NCI-H2107 treated with DMSO at 0.1 percent for 48 hours (cell line): ENCODE measurements at regions not wholly inside any gene's neighbourhood (a gene's known extent, or its start where the extent isn't known, plus 50 kb on each side); places are given as distances from the start of the nearest gene placed in this dataset.

ENCODE experiments used
- DNase-seq: peaks from one replicate; lab custom pipeline; 2025; ENCODE audit not compliant: unreplicated experiment; lab: John Stamatoyannopoulos, UW

DNA sequence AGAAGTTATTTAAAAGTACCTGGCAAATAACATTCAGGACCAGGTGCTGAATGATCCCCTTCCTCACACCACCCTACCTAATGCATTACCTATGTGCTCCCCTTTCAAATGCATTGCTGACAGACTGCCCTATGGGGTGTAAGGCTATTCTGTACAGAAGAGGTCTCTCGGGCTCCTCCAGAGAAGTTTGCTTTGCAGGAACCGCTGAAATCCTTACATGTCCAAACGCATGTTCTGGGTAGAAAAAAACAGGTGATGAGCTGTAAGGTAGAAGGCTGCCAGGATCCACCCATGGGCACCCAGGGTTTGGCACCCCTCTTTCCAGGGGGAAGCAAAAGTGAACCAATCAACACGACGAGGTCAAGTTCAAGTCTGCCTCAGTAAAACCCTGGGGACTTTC lies 58.3 kb upstream of the TARBP1 start:
- DNase-seq = no peak

DNA sequence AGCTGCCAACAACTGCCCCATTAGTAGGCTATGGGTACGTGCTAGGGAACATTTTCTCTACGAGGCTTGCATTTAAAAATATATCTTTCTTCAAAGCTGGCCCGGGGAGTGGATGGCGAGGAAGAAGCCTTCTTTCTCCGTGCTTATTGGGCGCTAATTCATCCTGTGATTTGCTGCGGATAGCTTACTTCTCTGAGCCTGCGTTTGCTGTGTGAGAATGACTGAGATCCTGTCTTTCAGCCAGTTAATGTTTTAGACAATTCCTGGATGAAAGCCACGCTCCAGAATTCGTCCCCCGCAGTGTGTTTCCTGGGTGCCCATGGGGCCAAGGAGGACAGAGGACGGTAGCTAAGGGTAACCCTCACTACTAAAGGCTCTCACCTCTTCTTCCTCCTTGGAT lies 57.8 kb upstream of the TARBP1 start:
- no peak for DNase-seq

DNA sequence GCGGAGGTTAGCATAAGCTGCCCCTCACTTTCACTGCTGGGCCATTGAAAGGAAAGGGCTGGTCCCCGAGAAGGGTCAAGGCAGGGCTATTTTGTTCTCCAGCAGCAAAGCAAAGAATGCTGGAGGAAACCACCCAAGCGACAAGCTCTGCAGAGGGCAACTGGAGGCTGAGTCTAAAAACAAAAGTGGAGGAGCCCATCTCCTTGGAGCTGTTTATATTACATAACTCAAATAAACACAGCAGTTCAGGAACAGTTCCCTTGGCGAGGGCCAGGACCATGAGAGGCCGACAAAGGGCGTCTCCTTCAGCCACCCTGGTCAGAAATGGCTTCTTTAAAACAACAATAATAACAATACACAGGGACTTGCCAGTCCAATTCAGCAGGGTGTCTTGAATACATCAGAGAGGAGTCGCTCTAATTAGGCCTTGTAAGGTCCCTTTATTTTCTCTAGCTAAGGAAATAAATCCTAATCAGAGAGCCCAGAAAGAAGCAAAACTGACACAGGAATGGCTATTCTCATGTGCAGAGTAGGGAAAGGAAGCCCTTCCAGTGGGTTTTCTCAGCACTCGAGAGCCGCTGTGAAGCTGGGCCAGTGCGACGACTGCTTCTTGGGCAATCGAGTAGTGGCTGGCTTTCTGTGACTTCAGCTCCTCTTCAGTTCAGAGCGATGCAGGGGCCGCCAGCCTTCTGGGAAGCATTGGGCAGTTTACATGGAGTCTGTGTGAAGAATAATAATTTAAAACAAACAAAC lies 57.0 kb upstream of the TARBP1 start:
- no peak for DNase-seq

DNA sequence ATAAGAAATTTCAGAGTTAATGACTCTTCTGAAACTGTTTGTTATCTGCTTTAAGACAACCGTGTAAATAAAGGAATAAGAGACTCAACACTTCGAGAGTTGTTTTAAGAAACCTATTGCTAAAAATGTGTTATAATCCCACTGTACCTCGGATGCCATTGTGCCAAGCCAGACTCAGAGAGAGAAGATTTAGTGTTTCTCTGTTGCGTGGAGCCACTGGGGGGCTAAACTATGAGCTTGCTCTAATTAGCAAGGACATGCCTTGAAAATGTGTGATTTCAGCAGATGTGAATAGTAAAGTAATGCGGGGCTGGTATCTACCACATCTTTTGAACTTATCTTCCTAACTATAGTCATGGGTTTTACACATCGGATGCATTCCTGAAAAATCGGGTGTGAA lies 56.2 kb upstream of the TARBP1 start:
- no peak for DNase-seq

DNA sequence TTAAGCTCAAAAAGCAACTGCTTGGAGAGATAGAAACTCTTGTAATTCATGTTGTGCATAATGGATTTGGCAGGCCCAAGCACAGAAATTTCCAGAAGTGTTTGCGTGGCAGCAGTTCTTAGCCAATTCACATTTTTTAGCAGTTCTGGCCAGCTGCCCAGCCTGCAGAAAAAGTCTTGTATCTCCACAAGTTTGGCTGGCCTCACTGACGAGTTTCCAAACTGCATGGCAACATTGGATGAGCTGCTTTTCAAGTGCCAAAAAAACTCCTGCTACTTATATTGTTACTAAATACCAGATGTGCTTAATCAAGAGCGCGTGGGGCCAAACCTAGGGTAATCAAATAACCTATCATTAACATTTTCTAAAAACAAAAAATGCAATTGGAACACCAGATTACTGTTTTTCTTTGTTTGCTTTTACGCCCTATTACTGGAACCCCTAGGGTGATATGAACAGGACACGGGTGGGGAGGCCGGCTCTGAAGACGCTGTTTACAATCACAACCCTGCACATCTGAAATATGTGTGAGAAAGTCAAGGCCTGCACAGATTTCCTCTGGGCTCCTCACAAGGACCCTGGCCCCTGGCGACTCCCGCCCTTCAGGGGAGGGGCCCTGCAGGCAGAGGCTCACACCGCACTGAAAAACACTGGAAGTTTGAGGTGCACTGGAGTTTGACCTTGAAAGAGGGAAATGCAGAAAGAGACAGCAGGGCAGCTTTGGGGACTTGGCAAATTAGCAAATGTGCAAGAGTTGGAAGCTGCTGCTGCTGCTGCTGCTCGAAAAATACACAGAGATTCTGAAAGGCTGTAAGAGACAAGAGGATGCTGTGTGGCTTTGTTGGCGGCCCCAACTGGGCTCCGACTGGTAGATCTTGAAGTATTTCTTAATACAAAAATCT lies 55.2 kb upstream of the TARBP1 start:
- DNase-seq = peak; percentile 41

DNA sequence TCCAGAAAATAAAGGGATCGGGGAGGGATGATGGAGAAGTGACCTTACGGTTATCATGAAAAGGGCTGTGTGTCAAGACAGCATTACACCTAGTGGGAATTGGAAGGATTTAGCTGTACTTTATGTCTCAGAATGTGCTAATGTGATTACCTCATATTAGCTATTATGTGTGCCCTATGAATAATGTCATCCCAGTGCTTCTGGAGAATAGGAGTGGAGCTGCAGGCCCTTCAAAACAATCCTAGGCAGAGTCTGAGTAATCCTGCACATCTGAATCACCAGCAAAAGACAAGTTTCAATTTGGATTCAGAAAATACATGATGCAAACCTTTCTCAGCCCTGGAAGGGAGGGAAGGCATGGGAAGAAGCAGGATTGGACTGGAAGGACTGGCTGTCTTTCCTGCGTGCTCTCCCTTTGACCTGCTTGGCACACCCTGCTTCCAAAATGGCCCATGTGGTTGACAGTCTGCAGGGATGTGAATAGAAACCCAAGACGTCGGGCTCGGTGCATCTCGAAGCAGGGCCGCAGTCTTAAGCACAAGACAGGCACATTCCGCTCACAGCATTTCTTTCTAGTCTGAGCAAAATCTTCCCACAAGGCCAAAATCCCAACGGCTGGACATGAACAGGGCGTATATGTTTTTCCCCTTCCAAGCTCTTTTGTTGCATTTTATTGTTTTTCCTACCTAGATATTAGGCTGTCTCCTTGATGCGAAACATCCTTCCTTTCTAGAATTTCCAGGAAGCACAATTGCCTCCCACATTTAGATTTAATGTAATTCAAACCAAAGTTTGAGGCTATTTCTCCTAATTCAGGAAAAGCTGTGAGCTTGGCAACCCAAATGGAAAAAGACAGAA lies 54.3 kb upstream of the TARBP1 start:
- no peak for DNase-seq

DNA sequence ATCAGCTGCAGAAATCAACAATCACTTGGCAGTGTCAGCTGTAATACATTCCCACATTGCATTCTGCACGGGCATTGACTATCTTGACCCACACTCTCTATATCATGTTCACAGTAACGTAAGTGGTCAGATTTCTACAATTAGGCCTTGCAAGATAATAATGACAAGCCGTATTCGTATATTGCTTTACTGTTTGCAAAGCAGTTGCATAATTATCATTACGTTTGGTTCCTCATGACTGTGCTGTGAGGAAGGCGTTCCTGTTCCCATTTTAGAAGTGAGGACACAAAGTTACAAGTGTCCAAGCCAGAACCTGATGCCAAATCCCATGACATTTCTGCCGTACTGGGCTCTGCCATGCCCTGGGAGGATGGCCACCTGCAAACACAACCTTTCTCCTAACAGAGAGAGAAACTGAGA lies 53.5 kb upstream of the TARBP1 start:
- no peak for DNase-seq

DNA sequence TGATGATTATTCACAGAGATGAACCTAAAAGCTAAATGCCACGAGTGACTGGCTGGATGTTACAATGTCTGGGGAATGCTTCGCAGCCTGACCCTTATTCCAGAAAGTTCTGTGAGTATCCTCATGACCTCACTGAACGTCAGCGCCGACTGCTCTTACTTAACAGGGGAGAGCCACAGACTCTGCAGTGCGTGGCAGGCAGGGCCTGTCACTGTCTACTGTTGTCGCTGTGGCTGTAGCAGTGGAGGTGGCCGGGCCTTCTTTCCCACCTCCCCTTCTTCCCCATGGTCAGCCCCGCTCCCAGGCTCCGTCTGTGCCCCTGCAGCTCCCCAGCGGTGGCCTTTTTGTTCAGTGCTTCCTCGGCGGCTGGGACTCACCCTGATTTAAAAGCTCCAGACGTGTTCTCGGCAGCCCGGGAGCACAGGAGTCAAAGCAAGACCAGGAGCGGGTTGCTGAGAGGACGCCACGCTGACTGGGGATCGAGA lies 52.2 kb upstream of the TARBP1 start:
- DNase-seq = no peak

DNA sequence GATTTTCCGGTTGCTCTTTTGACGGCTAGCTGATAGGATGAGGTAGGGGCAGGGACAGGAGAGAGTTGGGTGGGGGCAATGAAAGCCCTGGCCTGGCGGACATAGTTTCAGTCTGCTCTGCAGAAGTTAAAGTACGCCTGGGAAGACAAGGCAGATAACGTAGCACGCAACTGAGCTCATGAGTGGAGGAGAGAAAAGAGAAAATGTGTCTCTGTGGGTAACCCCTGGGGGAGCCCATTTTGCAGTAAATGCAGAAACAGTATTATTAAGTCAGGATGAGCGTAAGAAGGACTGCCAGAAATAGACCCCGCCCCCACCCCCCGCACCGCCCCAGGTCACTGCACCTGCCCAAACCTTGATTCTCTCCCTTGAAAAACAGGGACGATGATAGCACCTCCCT lies 51.7 kb upstream of the TARBP1 start:
- no peak for DNase-seq

DNA sequence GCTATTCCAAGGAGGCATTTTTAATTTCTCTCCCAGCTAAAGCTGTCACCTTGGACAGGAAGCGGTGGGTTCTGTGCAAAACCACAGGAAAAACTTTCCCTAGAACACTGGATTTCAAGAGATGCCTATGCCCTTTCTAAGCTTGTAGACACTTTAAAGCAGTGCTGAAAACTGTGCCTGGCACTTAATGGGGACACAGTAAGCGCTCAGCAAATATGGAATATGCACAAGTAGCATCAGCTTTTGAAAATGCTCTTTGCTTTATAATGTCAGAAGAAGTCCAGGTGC lies 50.9 kb upstream of the TARBP1 start:
- DNase-seq = no peak

DNA sequence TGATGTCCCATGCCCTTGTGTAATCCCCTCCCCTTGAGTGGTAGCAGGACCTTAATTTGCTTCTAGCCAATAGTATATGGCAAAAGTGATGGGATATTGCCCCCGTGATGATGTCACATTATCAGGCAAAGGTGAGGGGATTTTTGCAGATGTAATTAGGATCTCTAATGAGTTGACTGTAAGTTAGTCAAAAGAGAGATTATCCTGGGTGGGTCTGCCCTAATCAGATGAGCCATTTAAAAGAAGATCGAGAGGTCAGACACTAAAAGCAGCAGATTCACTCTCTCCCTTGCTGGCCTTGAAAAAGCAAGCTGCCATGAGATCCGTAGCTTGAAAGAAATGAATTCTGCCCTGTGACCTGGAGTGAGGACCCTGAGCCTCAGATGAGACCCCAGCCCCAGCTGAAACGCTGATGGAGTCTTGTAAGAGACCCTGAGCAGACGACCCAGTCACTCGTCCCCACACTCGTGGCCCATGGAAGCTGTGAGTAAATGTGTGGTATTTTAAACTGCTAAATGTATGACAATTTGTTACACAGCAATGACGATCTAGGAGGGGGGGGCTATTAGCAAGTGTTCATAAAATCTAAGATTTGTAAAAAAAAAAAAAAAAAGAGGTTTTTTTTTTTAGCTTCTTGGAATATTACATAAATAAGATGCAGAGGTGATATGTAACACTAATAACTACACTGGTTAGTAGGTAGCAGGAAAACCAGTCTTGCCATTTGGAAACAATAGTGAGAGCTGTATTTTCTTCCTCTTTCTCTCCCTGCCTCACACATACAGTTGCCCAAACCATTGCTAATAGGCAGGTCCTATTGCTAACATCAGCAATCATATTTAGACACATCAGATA lies 50.3 kb upstream of the TARBP1 start:
- no peak for DNase-seq
